Activated CD4-positive, CD25-positive, alpha-beta regulatory T cell treated with anti-CD3 and anti-CD28 coated beads, Interleukin-2, amount 50 U/mL, for 24 hours (primary cell): ENCODE measurements at regions not wholly inside any gene's neighbourhood (a gene's known extent, or its start where the extent isn't known, plus 50 kb on each side); places are given as distances from the start of the nearest gene placed in this dataset.

Experiments used
- ATAC-seq, 2 donors: fragments of 150-1000 bp; cut with Tn5 transposase; one replicate each; pipeline ENCODE4 v1.10.0; 2021; ENCODE audit warnings: mild to moderate bottlenecking in 1 of 2, moderate library complexity in 1 of 2

DNA sequence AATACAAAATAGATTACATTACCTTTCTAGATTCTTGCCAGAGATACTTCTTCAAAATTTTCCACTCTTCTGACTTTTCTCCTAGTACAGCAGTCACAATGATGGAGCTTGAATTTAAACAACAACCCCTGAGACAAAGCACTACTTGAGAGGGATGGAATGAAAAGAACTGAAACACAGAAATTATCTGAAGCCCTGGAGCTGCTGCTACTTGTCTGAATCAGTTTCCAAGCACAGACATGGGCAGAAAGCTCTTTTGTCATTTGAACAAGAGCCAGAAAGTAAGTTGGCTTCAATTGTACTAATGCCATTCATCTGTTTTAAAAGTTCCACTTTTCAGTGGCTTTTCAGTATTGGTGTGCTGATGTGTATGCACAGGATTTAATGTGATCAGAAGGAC is 718.5 kb upstream of the ARPP21 start:
- ATAC-seq = no peak

GRCh38 chr3:34924961-34925360 is 714.4 kb upstream of the ARPP21 start:
- ATAC-seq = no peak

DNA sequence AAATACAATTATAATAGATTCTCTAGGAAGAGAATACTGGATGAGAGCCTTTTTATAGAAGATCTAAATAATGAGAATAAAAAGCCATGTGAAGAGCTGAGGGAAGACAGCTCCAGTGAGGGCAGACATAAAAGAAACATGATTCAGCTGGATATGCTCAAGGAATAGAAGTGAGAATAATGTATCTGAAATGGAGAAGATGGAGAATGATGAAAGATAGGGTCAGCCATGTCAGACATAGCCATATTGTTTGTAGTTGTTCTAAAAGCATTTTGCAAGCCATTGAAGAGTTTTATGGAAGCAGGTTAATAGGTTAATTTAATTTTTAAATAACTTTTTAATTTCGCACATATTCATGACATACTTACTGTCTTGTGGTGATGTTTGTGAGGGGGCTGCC is 713.5 kb upstream of the ARPP21 start:
- ATAC-seq = no peak

DNA sequence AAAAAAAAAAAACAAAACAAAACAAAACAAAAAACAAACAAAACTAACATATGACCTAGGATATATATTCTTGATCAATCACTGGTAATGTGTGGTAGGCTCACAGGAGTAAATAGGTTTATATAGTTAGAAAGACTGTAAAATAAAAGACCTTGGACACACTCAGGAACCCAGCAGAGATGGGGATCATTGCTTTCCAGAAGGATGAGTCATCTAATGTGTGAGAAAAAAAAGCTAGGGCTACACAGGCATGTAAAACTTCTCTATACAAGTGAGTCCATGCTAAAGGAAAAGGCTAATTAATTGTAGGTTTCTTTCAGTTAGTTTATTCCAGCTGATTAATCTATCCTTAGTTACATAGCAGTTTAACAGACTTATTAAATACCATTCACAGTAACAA is 710.3 kb upstream of the ARPP21 start:
- ATAC-seq = no peak

GRCh38 chr3:34934660-34935059 is 704.7 kb upstream of the ARPP21 start:
- ATAC-seq = no peak

DNA sequence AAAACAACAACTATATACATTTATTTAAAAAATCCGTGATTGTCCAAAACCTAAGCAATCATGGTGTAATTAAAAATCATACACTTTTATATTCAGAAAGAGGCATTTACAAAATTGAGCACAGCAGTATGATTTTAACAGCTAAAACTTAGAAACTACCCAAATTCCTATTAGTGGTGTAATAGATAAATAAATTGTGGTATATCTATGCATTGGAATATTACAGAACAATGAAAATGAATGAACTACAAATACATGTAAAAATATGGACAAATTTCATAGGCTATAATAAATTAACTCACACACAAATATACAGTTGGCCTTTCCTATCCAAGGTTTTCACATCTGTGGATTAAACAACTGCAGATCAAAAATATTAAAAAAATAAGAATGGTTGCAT is 700.5 kb upstream of the ARPP21 start:
- ATAC-seq = no peak

DNA sequence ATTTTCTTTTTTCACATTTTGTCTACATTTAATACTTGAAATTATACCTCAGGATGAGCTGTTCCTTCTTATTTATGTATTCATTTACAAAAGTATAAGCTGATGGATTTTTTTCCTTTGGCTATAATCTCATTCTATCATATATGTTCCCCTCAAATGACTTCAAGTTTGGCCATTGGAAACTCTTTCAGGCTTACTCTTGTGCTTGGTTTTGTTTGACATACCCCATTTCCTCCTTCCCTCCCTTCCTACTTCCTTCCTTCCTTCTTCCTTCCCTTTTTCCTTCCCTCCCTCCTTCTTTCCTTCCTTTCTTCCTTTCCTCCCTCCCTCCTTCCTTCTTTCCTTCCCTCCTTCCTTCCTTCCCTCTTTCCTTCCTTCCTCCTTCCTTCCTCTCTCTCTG is 697.1 kb upstream of the ARPP21 start:
- ATAC-seq = no peak

- no peak for ATAC-seq
Observed at GRCh38 chr3:34947834-34948233, 691.5 kb upstream of the ARPP21 start.

GRCh38 chr3:34948517-34948916 is 690.8 kb upstream of the ARPP21 start:
- ATAC-seq = no peak

GRCh38 chr3:34955680-34956079 is 683.6 kb upstream of the ARPP21 start:
- ATAC-seq = no peak

DNA sequence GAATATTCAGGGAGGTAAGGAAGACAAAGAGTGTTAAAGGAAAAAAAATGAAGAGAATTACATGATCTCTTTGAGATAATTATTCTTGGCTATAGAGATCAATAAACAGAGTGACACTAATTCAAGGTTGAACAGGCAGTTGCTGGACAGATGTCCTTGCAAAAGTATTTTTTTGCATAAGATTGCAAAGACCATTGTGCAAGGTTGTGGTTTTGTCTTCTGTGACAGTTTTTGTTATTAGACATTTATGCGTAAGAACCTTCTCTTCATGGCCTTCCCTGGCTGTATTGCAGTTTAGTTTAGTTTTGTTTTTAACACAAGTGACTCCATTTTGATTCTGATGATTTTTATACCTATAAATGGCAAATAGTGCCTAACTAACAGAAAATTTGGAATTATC is 682.8 kb upstream of the ARPP21 start:
- no peak for ATAC-seq

DNA sequence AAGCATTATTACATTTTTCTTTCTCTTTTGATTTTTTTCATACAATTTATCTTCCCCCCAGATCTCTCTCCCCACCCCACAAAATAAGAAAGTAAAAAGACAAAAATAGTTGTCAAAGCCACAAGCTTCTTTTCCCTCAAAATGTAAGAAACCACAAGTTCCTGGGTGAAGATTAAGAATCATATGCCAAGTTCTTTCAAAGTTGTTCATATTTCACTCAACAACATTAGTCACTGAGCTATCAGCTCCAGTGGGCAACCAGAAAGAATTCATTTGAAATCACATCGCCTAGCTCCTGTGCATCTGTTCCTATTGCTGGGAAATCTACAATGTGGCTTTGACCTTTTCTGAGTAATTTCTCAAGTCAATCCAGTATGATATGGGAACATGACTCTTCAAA is 681.6 kb upstream of the ARPP21 start:
- ATAC-seq = no peak

GRCh38 chr3:34969513-34969912 is 669.8 kb upstream of the ARPP21 start:
- ATAC-seq = no peak

DNA sequence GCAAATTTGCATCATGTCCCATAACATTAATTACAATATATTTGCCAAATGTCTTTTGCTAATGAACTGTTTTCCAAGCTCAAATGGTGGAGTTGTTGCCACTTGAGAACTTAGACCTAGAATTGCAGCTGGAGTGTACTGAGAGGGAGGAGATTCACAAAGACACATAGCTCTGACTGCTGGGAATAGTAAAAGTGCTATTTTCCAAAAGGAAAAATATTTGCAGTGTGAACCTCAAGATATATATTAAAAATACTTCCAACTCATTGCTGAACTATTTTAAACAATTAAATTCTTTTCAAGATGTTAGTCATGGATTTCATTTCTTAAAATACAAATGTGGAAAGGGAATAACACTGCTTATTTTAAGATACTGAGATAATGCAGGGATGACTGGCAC is 666.8 kb upstream of the ARPP21 start:
- no peak for ATAC-seq

- no peak for ATAC-seq
Observed at GRCh38 chr3:34973586-34973985, 665.7 kb upstream of the ARPP21 start.

DNA sequence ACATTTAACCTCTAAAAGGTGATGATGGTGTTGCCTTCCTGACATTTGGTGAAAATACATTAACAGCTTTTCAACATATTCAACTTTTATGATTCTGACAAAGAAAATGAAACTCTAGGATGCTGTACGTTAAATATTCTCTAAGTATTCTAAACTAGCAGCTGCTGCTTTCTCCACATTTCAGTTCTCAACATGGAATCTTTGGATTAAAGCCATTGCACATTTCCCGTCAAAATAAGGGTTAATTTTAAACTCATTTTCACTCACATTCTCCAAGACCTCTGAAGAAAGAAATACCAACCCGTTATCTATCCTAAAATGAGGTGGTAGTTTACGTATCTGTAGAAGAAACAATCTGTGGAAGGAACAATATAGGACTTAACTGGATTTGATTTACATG is 655.7 kb upstream of the ARPP21 start:
- no peak for ATAC-seq

DNA sequence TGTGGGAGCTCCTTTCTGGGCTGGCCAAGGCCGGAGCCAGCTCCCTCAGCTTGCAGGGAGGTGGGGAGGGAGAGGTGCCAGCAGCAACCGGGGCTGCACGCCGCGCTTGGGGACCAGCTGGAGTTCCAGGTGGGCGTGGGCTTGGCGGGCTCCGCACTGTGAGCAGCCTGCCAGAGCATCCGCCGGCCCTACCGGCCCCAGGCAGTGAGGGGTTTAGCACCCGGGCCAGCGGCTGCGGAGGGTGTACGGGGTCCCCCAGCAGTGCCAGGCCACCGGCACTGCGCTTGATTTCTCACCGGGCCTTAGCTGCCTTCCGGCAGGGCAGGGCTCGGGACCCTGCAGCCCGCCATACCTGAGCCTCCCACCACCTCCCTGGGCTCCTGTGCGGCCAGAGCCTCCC is 651.0 kb upstream of the ARPP21 start:
- no peak for ATAC-seq

GRCh38 chr3:34995796-34996430 is 643.4 kb upstream of the ARPP21 start:
- ATAC-seq = no peak

DNA sequence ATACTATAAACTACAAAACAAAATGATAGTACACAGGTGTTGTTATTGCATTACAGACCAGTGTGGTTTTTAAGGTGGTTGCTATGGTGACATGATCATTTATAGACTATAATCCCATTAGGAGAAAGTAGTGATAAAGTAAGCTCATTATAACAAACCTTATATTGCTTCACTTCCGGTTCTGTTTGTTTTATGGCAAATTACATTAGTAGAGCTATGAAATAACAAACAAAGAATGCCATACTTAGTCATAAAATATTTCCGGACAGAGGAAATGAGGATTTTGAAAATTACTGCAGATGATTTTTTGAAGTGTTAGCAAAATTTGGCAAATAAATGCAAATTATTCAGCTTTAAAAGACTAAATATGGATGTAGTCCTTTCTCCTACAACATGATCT is 640.4 kb upstream of the ARPP21 start:
- ATAC-seq = no peak

DNA sequence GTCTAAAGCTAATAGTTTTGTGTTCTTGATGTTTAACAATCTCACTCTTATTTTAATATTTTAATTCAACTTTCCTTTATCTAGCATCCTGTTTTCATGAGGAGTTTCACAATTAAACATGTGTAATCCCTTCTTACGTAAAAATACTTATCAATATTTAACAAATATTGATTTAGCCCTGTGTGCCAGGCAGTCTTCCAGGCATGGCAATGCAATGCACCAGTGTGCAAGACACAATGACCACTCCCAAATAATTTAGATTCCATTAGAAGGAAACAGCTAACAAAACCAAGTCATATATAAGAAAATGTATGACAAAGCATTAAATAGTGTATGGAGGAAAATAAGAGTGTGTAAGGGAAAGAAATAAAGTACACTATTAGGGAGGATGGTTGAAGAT is 627.1 kb upstream of the ARPP21 start:
- no peak for ATAC-seq

GRCh38 chr3:35028157-35028556 is 611.2 kb upstream of the ARPP21 start:
- no peak for ATAC-seq

GRCh38 chr3:35042210-35042991 is 596.9 kb upstream of the ARPP21 start:
- ATAC-seq = no peak

GRCh38 chr3:35043040-35043439 is 596.3 kb upstream of the ARPP21 start:
- no peak for ATAC-seq

DNA sequence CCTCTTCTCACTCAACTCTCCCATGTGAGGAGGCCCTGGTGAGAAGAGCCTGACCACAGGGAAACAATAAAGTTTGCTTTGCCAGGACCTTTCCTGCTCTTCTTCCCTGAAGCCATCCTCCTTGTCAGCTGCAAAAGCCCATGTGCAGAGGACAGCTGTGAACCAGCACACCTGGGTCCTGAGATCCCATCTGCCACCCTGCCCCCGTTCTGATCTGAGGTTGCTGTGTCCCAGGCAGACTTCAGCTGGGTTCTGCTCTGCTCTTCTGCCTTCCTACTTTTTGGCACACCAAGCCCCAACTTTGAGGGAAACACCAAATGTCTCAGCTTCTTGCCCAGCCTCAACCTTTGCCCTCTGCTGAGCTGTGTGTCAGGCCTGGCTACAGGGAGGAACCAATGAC is 595.1 kb upstream of the ARPP21 start:
- ATAC-seq = no peak

DNA sequence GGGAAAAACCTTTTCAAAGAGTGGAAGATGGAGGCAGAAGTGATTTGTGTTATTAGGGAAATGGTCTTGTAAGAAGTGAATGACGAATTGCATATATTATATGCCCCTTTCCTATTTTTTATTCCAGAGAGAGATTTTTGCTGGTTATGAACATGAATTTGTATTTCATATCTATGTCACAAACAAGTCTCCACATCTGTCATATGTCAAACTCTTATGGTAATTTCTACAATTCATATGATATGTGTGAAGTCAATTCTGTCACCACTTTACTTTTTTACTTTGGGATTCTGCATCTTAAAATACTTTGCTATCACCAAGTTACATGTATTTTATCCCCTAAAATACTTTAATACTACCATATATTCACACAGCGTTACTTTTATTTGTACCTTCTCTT is 594.2 kb upstream of the ARPP21 start:
- ATAC-seq = no peak
